GM23338 (cell line): ENCODE measurements at regions not wholly inside any gene's neighbourhood (a gene's known extent, or its start where the extent isn't known, plus 50 kb on each side); places are given as distances from the start of the nearest gene placed in this dataset.

Source experiments
- ATAC-seq: fragments of 200-7000 bp; cut with Tn5 transposase; 3 replicates; pipeline ENCODE4 v1.9.1; 2020
- DNase-seq: peaks from one replicate; pipeline ENCODE4 v3.0.0-alpha.2; 2015; ENCODE audit warnings: low spot score
- H2AFZ ChIP-seq: fragments of 200-600 bp; sonication (generic); 2 replicates; pipeline ENCODE4 v1.8.0; 2016; ENCODE audit warnings: antibody characterized with exemption, mild to moderate bottlenecking, moderate library complexity
- H3F3A ChIP-seq: fragments of 200-600 bp; sonication (generic); replicated peaks from 2 replicates; pipeline ENCODE4 v1.8.0; 2017; ENCODE audit warnings: antibody characterized with exemption, mixed run types, low read depth
- H3K27ac ChIP-seq: fragments of 200-600 bp; sonication (generic); 2 replicates; pipeline ENCODE4 v1.6.1; 2016; ENCODE audit warnings: low read depth
- H3K27me3 ChIP-seq: fragments of 200-600 bp; sonication (generic); 2 replicates; pipeline ENCODE4 v1.8.0; 2016; ENCODE audit warnings: mild to moderate bottlenecking, mixed run types, moderate library complexity; ENCODE audit not compliant: insufficient read depth
- H3K36me3 ChIP-seq: fragments of 200-600 bp; sonication (generic); 2 replicates; pipeline ENCODE4 v1.8.0; 2016; ENCODE audit warnings: mild to moderate bottlenecking; ENCODE audit not compliant: insufficient read depth
- H3K4me1 ChIP-seq: fragments of 200-600 bp; sonication (generic); 2 replicates; pipeline ENCODE4 v1.8.0; 2016; ENCODE audit warnings: mild to moderate bottlenecking, moderate library complexity; ENCODE audit not compliant: insufficient read depth
- H3K4me2 ChIP-seq: fragments of 200-600 bp; sonication (generic); 2 replicates; pipeline ENCODE4 v1.7.1; 2017; ENCODE audit warnings: mixed run types
- H3K4me3 ChIP-seq: fragments of 200-600 bp; sonication (generic); 2 replicates; pipeline ENCODE4 v1.6.1; 2016; ENCODE audit warnings: mixed run types
- H3K79me2 ChIP-seq: fragments of 200-600 bp; sonication (generic); replicated peaks from 2 replicates; pipeline ENCODE4 v1.8.0; 2017; ENCODE audit warnings: mild to moderate bottlenecking; ENCODE audit not compliant: insufficient read depth
- H3K9me2 ChIP-seq: fragments of 200-600 bp; sonication (generic); 2 replicates; pipeline ENCODE4 v1.8.0; 2017; ENCODE audit not compliant: insufficient read depth
- H4K20me1 ChIP-seq: fragments of 200-600 bp; sonication (generic); replicated peaks from 2 replicates; pipeline ENCODE4 v1.8.0; 2017; ENCODE audit warnings: mild to moderate bottlenecking; ENCODE audit not compliant: insufficient read depth
- H3K27ac Mint-ChIP-seq: 2 replicates; pipeline ENCODE4 v1.8.0; 2020; ENCODE audit warnings: inconsistent platforms, mild to moderate bottlenecking, moderate library complexity, mixed read lengths
- H3K27me3 Mint-ChIP-seq: 3 replicates; pipeline ENCODE4 v1.8.0; 2022; ENCODE audit warnings: low read depth, mild to moderate bottlenecking, moderate library complexity, mixed read lengths, inconsistent platforms; ENCODE audit not compliant: insufficient read depth, poor library complexity
- H3K36me3 Mint-ChIP-seq: 3 replicates; pipeline ENCODE4 v1.8.0; 2021; ENCODE audit warnings: low read depth, mild to moderate bottlenecking, inconsistent platforms, moderate library complexity, mixed read lengths
- H3K4me1 Mint-ChIP-seq: 3 replicates; pipeline ENCODE4 v1.8.0; 2020; ENCODE audit warnings: mild to moderate bottlenecking, inconsistent platforms, mixed read lengths
- H3K4me3 Mint-ChIP-seq: 3 replicates; pipeline ENCODE4 v1.8.0; 2021; ENCODE audit warnings: moderate library complexity, mild to moderate bottlenecking, inconsistent platforms, mixed read lengths
- H3K9me3 Mint-ChIP-seq: 3 replicates; pipeline ENCODE4 v1.8.0; 2020; ENCODE audit warnings: moderate library complexity, mild to moderate bottlenecking, inconsistent platforms, mixed read lengths
- CREB1 ChIP-seq: fragments of 250-450 bp; sonication (Bioruptor Pico); IDR thresholded peaks from 2 replicates; pipeline ENCODE4 v1.5.0; 2020; ENCODE audit warnings: low read depth, mild to moderate bottlenecking, moderate library complexity
- CTCF ChIP-seq, 2 experiments: fragments of 200-600 bp in 1 of 2; sonication (generic) in 1 of 2; conservative IDR thresholded peaks; 2 replicates each; pipeline versions ENCODE4 v1.5.1 to v1.6.1; 2016 to 2017; ENCODE audit warnings: antibody characterized with exemption in 2 of 2, low read depth in 2 of 2, mild to moderate bottlenecking in 2 of 2, moderate library complexity in 1 of 2
- ETS1 ChIP-seq: IDR thresholded peaks from 2 replicates; pipeline ENCODE4 v1.6.1; 2016; ENCODE audit warnings: antibody characterized with exemption
- EZH2 ChIP-seq: fragments of 200-600 bp; sonication (generic); IDR thresholded peaks from one replicate; pipeline ENCODE4 v1.8.0; 2017; ENCODE audit warnings: antibody characterized with exemption, mild to moderate bottlenecking, low read depth; ENCODE audit not compliant: unreplicated experiment
- EZH2phosphoT487 ChIP-seq: fragments of 200-600 bp; sonication (generic); IDR thresholded peaks from one replicate; pipeline ENCODE4 v1.8.1; 2018; ENCODE audit warnings: antibody characterized with exemption; ENCODE audit not compliant: unreplicated experiment
- JUNB ChIP-seq: IDR thresholded peaks from one replicate; pipeline ENCODE4 v1.6.1; 2016; ENCODE audit warnings: antibody characterized with exemption; ENCODE audit not compliant: unreplicated experiment
- NANOG ChIP-seq: IDR thresholded peaks from 2 replicates; pipeline ENCODE4 v1.6.1; 2016; ENCODE audit warnings: antibody characterized with exemption, borderline replicate concordance
- POLR2AphosphoS5 ChIP-seq: IDR thresholded peaks from 2 replicates; pipeline ENCODE4 v1.6.1; 2016; ENCODE audit warnings: antibody characterized with exemption, low read depth
- REST ChIP-seq: IDR thresholded peaks from one replicate; pipeline ENCODE4 v1.6.1; 2018; ENCODE audit warnings: antibody characterized with exemption; ENCODE audit not compliant: unreplicated experiment
- STAT1 ChIP-seq: IDR thresholded peaks from one replicate; pipeline ENCODE4 v1.6.1; 2016; ENCODE audit warnings: antibody characterized with exemption; ENCODE audit not compliant: unreplicated experiment
- ZNF114 ChIP-seq: fragments of 250-450 bp; sonication (Bioruptor Pico); IDR thresholded peaks from 2 replicates; pipeline ENCODE4 v1.5.0; 2020; ENCODE audit warnings: mild to moderate bottlenecking, moderate library complexity
- ZNF331 ChIP-seq: fragments of 250-450 bp; sonication (Bioruptor Pico); IDR thresholded peaks from 2 replicates; pipeline ENCODE4 v1.5.0; 2020; ENCODE audit warnings: low read depth, mild to moderate bottlenecking, moderate library complexity
- ZNF462 ChIP-seq: fragments of 250-450 bp; sonication (Bioruptor Pico); IDR thresholded peaks from 2 replicates; pipeline ENCODE4 v1.5.0; 2020; ENCODE audit warnings: mild to moderate bottlenecking, moderate library complexity

- Histone ChIP-seq H3K4me2 (no peak overlapping the region), H3K79me2 (no peaks in the 10 kb centered on the region), H4K20me1 (no peaks in the 10 kb centered on the region), H3K27me3 (no peaks in the 10 kb centered on the region), H3K9me2 (no peaks in the 10 kb centered on the region), H3K36me3 (no peaks in the 10 kb centered on the region), H3K4me3 (no peak overlapping the region), H2AFZ (no peak overlapping the region), H3K4me1 (no peaks in the 10 kb centered on the region), H3K27ac (no peak overlapping the region), H3F3A (no peaks in the 10 kb centered on the region)
- peaks cover 9% of the 10 kb centered on the region for H3K9me3 Mint-ChIP-seq
- H3K27ac Mint-ChIP-seq: no peak overlapping the region
- no peaks in the 10 kb centered on the region for H3K4me1 Mint-ChIP-seq
- H3K27me3 Mint-ChIP-seq: no peaks in the 10 kb centered on the region
- no peak overlapping the region for H3K4me3 Mint-ChIP-seq
- no peaks in the 10 kb centered on the region for H3K36me3 Mint-ChIP-seq
- DNase-seq (no peak), ATAC-seq (no peak)
- TF ChIP-seq ZNF462 (no peak), ZNF114 (CRISPR knock-in tag) (no peak), JUNB (no peak), NANOG (no peak), CREB1 (CRISPR knock-in tag) (no peak), REST (no peak), EZH2phosphoT487 (no peak), ETS1 (no peak), STAT1 (no peak), ZNF331 (CRISPR knock-in tag) (no peak), CTCF (conservative IDR thresholded peaks at IDR 0.05; ENCODE audit: low read depth in 2 of 2) (no peak), POLR2AphosphoS5 (no peak), EZH2 (no peak)
Measured at GRCh38 chr9:80491086-80491696, 919.4 kb downstream of the TLE4 start.
